Kidney (tissue), 13 donors: ENCODE measurements at regions not wholly inside any gene's neighbourhood (a gene's known extent, or its start where the extent isn't known, plus 50 kb on each side); places are given as distances from the start of the nearest gene placed in this dataset.

Source experiments
- DNase-seq, 5 donors: peaks; one replicate each; pipeline ENCODE4 v3.0.0-alpha.2; 2013 to 2020
- FAIRE-seq: peaks from 2 replicates; lab custom pipeline; 2012; peaks lifted over from hg19 to GRCh38; lab: Jason Lieb, UNC
- H3K27ac ChIP-seq, 2 donors: one replicate each; pipeline ENCODE4 v1.7.0; 2013; ENCODE audit warnings: low read depth in 2 of 2, low read length in 2 of 2, inconsistent platforms in 1 of 2
- H3K27me3 ChIP-seq: one replicate; pipeline ENCODE4 v1.7.1; 2013; ENCODE audit warnings: low read length, inconsistent platforms; ENCODE audit not compliant: control insufficient read depth, insufficient read depth
- H3K36me3 ChIP-seq, 3 donors: one replicate each; pipeline versions ENCODE4 v1.7.0 to v1.7.1; 2013; ENCODE audit warnings: low read length in 3 of 3, control low read depth in 1 of 3, inconsistent platforms in 1 of 3; ENCODE audit not compliant: insufficient read depth in 3 of 3, control insufficient read depth in 2 of 3
- H3K4me1 ChIP-seq, 3 donors: one replicate each; pipeline versions ENCODE4 v1.7.0 to v1.7.1; 2013; ENCODE audit warnings: low read length in 3 of 3, inconsistent platforms in 1 of 3, low read depth in 1 of 3; ENCODE audit not compliant: control insufficient read depth in 2 of 3, insufficient read depth in 2 of 3
- H3K4me3 ChIP-seq, 3 donors: one replicate each; pipeline versions ENCODE4 v1.7.0 to v1.8.1; 2013; ENCODE audit warnings: low read length in 3 of 3, control low read depth in 1 of 3, inconsistent platforms in 1 of 3
- H3K9ac ChIP-seq, 3 donors: one replicate each; pipeline versions ENCODE4 v1.7.0 to v1.7.1; 2013; ENCODE audit warnings: low read length in 3 of 3, control low read depth in 1 of 3, inconsistent platforms in 1 of 3
- H3K9me3 ChIP-seq, 3 donors: one replicate each; pipeline versions ENCODE4 v1.7.0 to v1.7.1; 2013; ENCODE audit warnings: low read length in 3 of 3, control low read depth in 1 of 3, inconsistent platforms in 1 of 3; ENCODE audit not compliant: control insufficient read depth in 2 of 3, insufficient read depth in 1 of 3
- CTCF ChIP-seq: IDR thresholded peaks from 3 replicates; pipeline ENCODE4 v1.5.1; 2012; ENCODE audit warnings: mild to moderate bottlenecking, moderate library complexity, borderline replicate concordance; ENCODE audit not compliant: insufficient read depth; ENCODE audit errors: extremely low read depth
- intact Hi-C: fragments of 100-400 bp; cut with DNase I; formaldehyde crosslinking; loops from one replicate; pipeline ENCODE4 v1.11.1; 2022
- donor health status: control.
- donor health status: control.
- donor health status: control.
- donor health status: control.
- donor health status: control.
- donor health status: DM: yes; HTN: yes; CAD: no.
- donor health status: Normal renal cell carcinoma (clear cell type).

- TF ChIP-seq CTCF, result no peak
- H3K9me3 ChIP-seq, result no peaks in the 10 kb centered on the region
- no peak for FAIRE-seq
- H3K4me1 ChIP-seq, result peaks cover 0 to 5% (median 3%) of the 10 kb centered on the region in 3 donors
- intact Hi-C loops, result no loop called here
- H3K36me3 ChIP-seq, result no peaks in the 10 kb centered on the region
- H3K27ac ChIP-seq, result peak overlapping the region in 1 of 2 donors; percentile 78
- peak overlapping the region in 1 of 3 donors; percentile 22 for H3K4me3 ChIP-seq
- DNase-seq, result no peak
- no peak overlapping the region for H3K9ac ChIP-seq
- H3K27me3 ChIP-seq, result no peaks in the 10 kb centered on the region
These were observed 114.8 kb upstream of the PKDCC start for GRCh38 chr2:41933046-41933420.

GRCh38 chr2:41933585-41934320 lies 114.1 kb upstream of the PKDCC start:
- no peak for DNase-seq
- H3K36me3 ChIP-seq, result no peaks in the 10 kb centered on the region
- no peak for TF ChIP-seq CTCF
- H3K27ac ChIP-seq, result peak overlapping the region; percentile 34 to 78
- peaks cover 0 to 5% (median 0%) of the 10 kb centered on the region in 3 donors for H3K4me1 ChIP-seq
- no peak for FAIRE-seq
- H3K27me3 ChIP-seq, result no peaks in the 10 kb centered on the region
- intact Hi-C loops, result no loop called here
- no peak overlapping the region for H3K9ac ChIP-seq
- no peak overlapping the region for H3K4me3 ChIP-seq
- no peaks in the 10 kb centered on the region for H3K9me3 ChIP-seq

GRCh38 chr2:41934329-41934958 lies 113.4 kb upstream of the PKDCC start:
- H3K9me3 ChIP-seq, result no peaks in the 10 kb centered on the region
- intact Hi-C loops, result no loop called here
- peaks cover 0 to 5% (median 2%) of the 10 kb centered on the region in 3 donors for H3K4me1 ChIP-seq
- TF ChIP-seq CTCF, result no peak
- H3K27me3 ChIP-seq, result no peaks in the 10 kb centered on the region
- no peak overlapping the region for H3K4me3 ChIP-seq
- H3K36me3 ChIP-seq, result no peaks in the 10 kb centered on the region
- DNase-seq, result peak in 4 of 5 donors; percentile 50 to 92 (median 80)
- FAIRE-seq, result no peak
- no peak overlapping the region for H3K9ac ChIP-seq
- H3K27ac ChIP-seq, result peak overlapping the region in 1 of 2 donors; percentile 78
